HG03095 (cell line): ENCODE measurements at regions not wholly inside any gene's neighbourhood (a gene's known extent, or its start where the extent isn't known, plus 50 kb on each side); places are given as distances from the start of the nearest gene placed in this dataset.
"Not testable (repeated sequence)": the region's sequence is repeated elsewhere in the genome, so short reads cannot be mapped to it uniquely, and the experiment has no call there.

Experiments
- ATAC-seq: cut with Tn5 transposase; IDR thresholded peaks from one replicate; pipeline ENCODE4 v1.9.1; 2021; ENCODE audit warnings: moderate library complexity; ENCODE audit not compliant: unreplicated experiment

DNA sequence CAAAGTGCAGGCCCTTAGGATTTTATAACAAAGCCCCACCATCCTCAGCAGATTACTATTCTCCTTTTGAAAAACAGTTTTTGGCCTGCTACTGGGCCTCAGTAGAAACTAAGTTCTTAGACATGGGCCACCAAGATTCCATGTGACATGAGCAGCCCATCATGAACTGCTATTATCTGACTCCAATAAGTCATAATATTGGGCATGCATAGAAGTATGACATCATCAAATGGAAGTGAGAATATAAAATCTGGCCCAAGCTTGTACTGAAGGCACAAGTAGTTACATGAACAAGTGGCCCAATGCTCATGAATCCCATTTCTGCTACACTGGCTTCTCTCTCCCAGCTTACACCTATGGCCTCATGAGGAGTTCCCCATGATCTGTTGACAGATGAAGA is 404.8 kb downstream of the EPHA5 start:
- ATAC-seq: no peak

DNA sequence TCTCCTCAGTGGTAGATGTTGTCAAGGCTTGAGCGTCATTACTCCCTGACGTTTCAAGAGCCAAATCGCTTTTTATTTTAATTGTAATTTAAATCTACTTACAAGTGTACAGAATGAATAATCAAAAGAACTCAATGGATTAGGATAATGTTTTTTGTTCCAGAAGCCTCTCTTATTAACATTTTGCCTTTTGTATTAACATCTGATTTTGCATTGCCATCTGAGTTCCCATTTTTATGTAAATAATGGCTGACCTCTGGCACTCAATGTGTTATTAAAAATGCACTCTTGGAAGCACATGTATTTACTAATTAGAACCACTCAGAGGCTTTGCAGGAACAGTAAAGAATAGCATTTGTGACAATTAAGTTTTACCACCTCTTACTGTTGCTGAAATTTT is 411.0 kb downstream of the EPHA5 start:
- no peak for ATAC-seq

DNA sequence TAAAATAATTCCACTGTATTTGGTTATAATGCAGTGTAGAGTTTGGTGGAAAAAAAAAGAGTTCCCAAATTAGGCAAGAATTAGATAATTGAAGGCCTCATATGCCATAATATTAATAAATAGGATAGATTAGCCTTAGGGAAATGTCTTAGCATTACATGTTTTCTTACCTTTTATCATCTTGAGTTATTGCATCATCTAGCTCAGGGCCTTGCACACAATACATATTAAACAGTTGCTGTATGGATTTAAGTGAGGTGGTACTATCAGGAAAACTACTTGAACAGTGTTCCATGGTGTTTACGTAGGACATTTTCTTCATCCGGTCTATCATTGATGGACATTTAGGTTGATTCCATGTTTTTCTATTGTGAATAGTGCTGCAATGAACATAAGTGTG is 419.4 kb downstream of the EPHA5 start:
- no peak for ATAC-seq

DNA sequence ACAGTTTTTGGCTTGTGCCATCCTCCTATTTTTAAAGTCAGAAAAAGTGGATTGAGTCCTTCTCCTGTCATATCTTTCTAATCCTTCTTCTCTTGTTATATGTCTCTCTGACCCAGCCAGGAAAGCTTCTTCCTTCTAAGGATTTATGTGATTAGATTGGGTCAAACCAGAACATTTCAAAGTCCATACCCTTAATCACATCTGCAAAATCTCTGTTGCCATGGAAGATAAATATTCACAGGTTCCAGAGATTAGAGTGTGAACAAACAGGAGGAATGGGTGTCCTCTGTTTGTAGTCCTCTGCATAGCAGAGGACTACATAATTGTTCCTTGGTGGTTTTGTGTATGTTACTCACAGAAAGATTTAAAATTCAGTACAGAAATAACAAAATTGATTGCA is 421.2 kb downstream of the EPHA5 start:
- ATAC-seq: no peak

DNA sequence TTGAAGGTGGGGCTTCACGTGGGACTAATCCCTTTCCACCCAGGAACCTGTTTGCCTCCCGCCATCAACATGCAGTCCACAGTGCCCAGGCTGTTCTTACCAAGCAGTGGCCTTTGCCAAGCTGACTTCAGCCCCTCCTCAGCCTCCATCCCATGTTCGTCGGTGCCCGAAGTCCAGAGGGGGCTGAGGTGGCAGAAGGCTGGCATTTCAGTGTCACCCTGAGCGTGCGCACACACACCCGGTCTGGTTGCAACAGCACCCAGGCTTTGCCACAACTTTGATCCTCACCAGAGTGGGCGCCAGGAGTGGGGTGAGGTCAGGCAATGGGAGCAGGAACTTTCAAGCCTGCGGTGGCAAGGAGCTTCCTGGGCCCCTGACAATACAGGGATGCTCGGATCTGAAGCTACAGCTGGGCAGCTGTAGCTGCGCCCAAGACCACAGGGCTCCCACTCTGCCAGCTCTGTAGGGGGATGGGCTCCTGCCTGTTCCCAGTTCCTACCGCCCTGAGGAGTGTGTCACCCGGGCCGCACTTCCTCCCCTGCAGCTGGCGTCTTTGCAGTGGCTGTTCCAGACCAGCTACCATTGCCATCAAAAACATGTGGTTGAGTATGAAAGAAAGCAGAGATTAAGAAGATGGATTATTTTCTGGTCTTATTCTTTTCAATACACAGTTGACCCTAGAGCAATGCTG is 428.0 kb downstream of the EPHA5 start:
- ATAC-seq: no peak

DNA sequence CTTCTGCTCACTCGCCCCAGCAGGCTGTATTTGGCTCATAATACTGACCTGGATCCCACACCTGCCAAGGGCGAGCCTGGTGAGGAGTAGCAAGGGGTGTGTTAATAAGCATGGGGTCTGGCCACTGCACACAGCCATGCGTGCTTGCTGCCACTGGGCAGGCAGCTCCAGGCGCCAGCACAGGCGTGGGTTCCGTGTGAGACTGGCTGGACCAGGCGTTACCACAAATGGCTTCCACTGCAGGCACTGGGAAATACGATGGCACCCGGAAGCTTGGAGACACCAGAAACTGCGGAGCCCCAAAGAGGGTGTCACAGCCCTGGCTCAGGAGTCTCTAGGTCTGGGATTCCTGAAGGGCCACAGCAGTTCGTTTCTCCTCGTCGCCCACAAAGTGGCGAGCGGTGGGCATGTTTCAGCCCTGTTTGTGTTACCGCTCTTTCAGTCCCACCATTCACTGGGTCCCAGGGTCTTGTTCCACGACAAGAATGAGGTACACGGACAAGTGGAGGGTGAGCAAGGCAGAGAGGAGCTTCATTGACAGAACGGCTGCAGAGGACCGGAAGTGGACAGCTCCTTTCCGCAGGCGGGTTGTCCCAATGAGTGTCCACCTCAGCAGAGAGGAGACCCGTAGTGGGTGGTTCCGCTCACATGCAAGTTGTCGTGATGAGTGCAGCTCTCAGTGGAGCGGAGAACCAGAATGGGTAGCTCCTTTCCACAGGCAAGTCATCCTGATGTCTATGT is 428.9 kb downstream of the EPHA5 start:
- no peak for ATAC-seq

DNA sequence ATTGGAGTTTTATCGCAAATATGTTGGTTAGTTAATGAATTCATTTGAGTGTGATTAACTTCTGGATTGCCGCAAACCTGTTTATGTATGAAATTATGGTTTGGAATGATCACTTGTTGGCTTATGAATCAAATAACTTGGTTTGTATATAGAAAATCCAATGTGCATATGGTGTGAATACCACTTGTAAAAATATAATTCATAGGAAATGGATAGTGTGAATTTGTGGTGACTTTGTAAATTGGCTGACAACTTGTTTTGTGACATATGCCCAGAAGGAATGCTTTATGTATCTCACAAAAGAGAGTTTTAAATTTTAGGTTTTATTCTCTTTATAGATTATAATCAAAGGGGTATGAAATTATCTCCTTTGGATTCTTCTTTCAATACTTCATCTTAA is 436.2 kb downstream of the EPHA5 start:
- no peak for ATAC-seq

DNA sequence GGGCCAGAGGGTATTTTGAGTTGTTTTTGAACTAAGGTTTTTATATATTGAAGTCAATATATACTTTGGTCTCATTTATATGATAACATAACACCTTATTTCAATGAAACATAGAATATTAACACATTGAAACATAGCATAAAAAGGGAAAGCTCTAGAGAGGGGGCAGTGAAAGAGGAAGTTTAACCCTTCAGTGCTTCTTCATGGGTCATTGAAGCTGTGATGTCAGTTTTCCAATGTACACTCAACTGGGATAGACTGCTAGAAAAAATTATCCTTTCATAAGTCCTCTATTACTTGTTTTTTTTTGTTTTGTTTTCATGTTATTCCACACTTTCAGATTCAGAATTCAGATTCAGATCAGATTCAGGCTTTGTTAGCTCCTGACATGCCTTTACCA is 442.7 kb downstream of the EPHA5 start:
- ATAC-seq: no peak

DNA sequence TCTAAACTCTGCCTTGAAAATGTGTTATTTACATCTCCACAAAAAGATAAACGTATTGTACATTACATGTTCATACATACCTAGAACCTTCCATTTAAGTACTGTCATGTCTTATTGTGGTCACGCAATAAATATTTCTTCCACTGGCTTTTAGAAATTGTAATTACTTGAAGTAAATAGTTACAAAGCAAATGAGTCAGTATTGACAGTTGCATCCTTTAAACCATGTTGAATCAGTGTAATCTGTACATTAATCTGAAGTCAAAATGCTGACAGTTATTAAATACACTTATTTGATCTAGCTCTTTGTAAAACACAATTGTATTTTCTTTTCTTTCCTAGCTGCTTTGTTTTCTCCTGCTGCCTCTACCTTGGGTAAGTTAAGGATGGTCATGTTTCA is 446.7 kb downstream of the EPHA5 start:
- ATAC-seq: no peak

DNA sequence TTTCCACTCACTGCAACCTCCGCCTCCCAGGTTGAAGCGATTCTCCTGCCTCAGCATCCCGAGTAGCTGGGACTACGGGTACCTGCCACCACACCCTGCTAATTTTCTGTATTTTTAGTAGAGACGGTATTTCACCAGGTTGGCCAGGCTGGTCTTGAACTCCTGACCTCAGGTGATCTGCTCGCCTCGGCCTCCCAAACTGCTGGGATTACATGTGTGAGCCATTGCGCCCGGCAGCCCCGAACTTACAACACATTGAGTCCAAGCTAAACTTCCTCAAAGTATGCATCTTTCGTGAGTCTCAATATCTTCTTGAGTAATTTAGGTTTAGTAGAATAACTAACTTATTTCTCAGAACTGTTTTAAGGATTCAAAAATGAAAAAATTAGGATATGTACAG is 447.2 kb downstream of the EPHA5 start:
- ATAC-seq: not testable (repeated sequence)

DNA sequence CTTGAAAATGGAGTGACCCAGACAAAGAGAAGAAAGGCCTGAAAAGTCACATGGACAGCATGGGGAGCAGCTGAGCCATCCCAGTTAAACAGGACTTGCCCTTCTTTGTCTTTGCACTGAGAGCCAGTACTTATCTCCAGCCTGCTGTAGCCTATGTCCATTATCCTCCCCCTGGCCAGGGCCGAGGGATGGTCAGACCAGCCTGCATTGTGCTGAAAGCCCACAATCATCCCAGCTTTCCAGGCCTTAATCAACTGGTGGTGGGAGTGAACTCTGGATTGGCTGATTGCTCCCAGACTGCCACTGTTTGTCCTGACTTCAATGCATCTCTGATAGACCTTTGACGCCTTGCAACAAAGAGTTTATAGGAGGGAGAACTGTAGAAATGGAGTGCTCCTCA is 453.1 kb downstream of the EPHA5 start:
- ATAC-seq: no peak

DNA sequence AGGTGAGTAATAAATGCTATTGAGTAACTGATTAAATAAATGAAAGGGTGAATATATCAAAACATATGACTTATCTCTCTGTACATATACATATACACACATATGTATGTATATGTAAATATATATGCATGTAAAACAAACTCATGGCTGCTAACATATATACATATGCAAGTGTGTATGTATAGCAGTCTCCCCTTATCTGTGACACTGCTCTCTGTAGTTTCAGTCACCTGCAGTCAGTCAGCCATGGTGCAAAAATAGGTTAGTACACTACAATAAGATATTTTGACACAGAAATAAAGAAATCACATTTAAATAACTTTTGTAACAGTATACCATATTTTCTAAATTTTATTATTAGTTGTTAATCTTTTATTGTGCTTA is 467.4 kb downstream of the EPHA5 start:
- no peak for ATAC-seq

DNA sequence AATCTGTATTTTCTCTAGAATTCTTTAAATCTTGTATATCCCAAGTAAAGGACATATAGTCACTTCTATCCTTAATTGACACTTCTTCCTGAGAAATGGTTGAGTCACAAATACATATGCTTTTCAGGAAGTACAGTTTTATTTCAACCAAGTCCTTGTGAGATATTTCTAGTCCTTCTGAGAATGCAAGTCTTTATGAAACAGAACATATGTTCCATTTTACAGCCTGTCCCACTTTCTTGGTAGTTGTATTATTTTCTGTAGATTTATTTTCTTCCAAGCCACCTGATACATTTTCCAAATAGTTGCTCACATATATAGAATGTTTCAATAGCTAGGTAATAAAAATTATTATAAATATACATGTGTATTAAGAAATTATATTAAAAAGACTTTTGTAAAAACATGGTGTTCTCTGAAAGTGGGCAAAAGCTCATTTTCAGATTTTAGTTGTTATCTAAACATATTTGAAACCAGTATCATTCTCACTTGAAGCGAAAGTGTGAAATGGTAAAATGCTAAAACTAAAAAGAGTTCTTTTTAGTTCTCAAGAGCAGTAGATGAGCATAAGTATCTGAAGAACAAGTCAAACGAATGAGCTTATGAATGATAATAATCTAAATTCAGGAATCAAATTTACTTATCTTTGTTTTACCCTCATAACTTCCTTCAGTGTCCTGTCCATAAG is 468.0 kb downstream of the EPHA5 start:
- no peak for ATAC-seq

DNA sequence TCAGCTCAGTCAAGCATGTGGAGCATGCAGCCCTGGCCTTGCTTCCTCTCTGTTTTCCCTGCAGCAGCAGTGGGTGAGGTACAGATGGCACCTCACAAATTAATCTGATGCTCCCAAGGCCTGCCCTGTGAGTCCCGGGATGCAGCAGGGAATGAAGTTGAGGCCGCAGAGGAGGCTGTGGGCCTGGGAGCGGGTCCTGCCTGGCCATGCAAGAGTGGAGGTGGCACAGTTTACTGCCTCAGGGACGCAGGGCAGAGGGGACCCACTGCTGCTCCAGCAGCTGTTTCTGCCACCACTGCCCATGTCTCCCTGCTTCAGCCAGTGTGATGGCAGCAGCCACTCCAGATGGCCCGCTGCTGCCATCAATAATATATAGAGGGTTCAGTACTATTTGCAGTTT is 474.6 kb downstream of the EPHA5 start:
- no peak for ATAC-seq

DNA sequence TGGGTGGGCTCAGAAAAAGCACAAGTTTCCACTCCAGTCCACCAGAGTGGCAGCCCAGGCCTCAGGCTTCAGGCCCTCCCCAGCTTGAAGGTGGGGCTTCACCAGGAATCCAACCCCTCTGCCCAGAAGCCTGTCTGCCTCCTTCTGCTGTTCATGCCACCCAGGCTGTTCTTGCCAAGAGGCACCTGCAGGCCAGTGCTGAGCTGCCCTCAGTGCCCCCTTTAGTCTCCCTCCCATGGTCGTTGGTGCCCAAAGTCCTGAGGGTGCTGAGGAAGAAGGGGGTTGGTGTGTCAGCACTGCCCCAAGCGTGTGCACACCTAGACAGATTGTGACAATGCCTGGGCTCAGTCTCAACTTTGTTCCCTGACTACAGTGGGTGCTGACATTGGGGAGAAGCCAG is 475.3 kb downstream of the EPHA5 start:
- no peak for ATAC-seq

DNA sequence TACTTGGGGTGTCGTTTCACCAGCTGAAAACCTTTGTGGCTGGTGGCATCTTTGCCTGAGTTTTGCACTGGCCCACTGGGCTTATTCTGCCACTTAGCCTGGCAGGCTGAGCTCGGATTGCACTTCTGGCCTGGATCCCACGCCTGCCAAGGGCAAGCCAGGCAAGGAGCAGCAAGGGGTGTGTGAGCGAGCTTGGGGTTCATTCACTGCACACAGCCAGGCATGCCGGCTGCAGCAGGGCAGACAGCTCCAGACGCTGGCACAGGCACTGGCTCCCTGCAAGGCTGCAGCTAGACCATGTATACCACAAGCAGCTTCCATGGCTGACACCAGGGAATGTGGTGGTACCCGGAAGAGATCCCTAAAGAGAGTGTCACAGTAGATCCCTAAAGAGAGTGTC is 476.3 kb downstream of the EPHA5 start:
- no peak for ATAC-seq

DNA sequence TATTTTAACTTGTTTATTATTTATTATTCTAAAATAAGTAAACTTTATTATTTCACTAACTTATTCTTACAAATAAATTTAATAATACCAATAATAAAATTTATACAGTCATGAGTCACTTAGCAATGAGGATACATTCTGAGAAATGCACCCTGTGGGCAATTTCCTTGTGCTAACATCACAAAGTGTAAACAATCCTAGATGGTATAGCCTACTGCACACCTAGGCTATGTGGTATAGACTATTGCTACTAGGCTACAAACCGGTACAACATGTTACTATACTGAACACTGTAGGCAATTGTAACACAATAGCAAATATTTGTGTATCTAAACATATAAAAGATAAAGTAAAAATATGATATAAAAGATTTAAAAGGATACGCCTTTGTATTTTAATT is 479.5 kb downstream of the EPHA5 start:
- ATAC-seq: no peak

DNA sequence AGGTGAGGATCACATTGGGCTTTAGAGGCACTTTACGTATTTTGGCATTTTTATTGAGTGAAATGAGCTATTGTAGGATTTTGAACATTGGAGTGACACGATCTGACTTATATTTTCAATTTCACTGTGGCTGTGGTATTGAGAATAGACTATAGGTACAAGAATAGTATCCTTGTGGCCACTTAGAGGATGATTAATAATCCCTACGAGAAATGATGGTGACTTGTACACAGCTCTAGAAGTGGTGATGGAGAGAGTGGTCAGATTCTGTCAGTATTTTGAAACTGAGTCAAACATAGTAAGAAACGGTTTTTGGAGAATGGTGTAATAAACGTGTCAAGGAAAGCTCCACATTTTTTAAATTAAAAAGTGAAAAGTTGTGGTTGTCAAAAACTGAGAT is 494.7 kb downstream of the EPHA5 start:
- no peak for ATAC-seq

DNA sequence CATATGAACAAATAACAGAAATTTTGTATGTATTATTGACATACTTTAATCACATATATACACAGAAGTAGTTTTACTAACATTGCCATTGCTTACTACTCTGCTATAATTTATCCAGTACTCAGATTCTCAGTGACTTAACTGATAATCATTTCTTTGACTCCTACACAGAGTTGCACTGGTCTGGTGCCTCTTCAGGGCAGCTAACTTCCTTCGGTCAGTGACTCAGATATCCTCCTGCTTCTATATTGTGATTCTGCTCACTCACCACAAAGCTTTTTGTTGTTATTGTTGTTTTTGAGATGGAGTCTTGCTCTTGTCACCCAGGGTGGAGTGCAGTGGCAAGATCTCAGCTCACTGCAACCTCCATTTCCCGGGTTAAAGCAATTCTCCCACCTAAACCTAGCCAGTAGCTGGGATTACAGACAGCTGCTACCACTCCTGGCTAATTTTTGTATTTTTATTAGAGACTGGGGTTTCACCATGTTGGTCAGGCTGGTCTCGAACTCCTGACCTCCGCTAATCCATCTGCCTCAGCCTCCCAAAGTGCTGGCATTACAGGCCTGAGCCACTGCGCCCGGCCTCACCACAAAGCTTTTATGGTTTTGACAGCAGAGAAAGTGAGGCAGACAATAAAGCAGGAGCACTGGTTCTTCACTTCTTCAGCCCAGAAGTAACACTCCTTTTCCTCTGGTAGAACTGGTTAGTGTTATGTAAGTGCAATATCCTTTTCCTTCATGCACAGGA is 499.3 kb downstream of the EPHA5 start:
- ATAC-seq: no peak

DNA sequence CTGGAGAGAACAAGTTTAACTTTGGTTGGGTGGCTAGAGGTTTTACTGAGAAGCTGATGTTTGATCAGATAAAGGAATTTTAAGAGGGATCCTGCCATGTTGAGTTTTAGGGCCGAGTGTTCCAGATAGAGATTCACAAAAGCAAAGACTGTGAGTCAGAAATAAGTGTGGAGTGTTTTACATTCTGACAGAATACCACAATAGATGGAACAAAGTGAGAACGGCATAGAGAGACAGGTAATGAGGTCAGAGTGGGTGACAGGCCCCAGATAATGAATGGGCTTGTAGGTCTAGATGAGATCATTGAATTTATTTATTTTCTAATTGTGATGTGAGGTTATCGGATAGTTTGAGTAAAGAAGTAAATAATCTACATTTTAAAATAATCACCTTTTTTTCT is 502.6 kb downstream of the EPHA5 start:
- ATAC-seq: no peak

DNA sequence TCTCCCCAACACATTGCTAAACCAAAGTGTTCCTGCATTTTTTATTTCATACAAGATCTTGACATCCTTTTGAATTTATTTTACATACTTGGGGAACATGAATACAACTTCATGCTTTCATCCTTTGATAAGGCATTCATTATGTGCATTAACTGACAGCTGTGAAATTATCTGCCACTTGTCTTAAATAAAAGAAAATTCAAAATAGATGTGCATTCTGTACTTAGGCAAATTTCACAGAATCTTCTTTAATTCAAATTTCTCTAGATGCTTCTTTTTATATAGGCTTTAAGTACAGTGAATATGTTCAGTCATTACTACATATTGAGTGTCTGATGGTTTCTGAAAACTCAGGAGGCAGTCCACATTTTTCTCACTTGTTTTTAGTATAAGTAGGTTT is 518.1 kb downstream of the EPHA5 start:
- ATAC-seq: no peak

DNA sequence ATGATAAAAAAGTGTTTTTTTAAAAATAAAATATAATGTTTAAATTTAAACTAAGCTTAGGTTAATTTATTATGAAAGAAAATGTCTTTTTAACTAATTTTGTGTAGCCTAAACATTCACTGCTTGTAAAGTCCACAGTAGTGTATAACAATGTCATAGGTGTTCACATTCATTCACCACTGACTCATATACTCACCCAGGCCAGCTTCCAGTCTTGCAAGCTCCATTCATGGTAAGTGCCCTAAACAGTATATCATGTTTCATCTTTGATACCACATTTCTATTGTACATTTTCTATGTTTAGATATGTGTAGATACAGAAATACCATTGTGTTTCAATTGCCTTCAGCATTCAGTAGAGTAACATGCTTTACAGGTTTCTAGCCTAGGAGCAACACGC is 530.3 kb downstream of the EPHA5 start:
- no peak for ATAC-seq
